ENCODE measurements at regions not wholly inside any gene's neighbourhood (a gene's known extent, or its start where the extent isn't known, plus 50 kb on each side); places are given as distances from the start of the nearest gene placed in this dataset.

DNA sequence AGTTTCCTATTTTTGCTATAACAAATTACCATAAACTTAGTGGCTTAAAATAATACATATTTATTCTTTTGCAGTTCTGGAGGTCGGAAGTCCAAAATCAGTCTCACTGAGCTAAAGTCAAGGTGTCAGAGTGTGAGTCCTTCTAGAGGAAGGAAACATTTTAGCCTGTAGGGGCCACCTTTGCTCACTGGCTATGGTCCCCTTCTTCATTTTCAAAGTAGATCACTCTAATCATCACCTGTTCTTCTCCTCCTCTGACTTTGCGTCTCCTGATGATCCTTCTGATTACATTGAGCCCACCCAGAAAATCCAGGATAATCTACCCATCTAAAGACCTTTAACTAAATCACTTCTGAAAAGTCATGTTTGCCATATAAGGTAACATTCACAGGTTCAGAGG, 534.4 kb upstream of the SALL1 start:
- TF ChIP-seq, protein P1, sequence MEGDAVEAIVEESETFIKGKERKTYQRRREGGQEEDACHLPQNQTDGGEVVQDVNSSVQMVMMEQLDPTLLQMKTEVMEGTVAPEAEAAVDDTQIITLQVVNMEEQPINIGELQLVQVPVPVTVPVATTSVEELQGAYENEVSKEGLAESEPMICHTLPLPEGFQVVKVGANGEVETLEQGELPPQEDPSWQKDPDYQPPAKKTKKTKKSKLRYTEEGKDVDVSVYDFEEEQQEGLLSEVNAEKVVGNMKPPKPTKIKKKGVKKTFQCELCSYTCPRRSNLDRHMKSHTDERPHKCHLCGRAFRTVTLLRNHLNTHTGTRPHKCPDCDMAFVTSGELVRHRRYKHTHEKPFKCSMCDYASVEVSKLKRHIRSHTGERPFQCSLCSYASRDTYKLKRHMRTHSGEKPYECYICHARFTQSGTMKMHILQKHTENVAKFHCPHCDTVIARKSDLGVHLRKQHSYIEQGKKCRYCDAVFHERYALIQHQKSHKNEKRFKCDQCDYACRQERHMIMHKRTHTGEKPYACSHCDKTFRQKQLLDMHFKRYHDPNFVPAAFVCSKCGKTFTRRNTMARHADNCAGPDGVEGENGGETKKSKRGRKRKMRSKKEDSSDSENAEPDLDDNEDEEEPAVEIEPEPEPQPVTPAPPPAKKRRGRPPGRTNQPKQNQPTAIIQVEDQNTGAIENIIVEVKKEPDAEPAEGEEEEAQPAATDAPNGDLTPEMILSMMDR (conservative IDR thresholded peaks at IDR 0.05; ENCODE audit: low read length): no peak
- TF ChIP-seq EZH2phosphoT487 (IDR thresholded peaks at IDR 0.05; ENCODE audit: borderline replicate concordance): no peak
